Fibroblast of lung (primary cell): ENCODE measurements at regions not wholly inside any gene's neighbourhood (a gene's known extent, or its start where the extent isn't known, plus 50 kb on each side); places are given as distances from the start of the nearest gene placed in this dataset.

ENCODE experiments used
- CTCF ChIP-seq, 2 donors: IDR thresholded peaks in 1 of 2; conservative IDR thresholded peaks in 1 of 2; 1 replicate in 1 of 2; 2 replicates in 1 of 2; pipeline ENCODE4 v1.5.1; 2011 to 2012; ENCODE audit warnings: low read length in 2 of 2, control low read depth in 1 of 2, inconsistent platforms in 1 of 2, low read depth in 1 of 2, mild to moderate bottlenecking in 1 of 2
- EZH2 ChIP-seq: IDR thresholded peaks from 2 replicates; pipeline ENCODE4 v1.5.1; 2012; ENCODE audit warnings: low read length, control low read depth, mild to moderate bottlenecking; ENCODE audit errors: missing control alignments

GRCh38 chr2:122706757-122707223, 951.3 kb downstream of the TSN start:
- TF ChIP-seq CTCF (conservative IDR thresholded peaks at IDR 0.05 in 1 of 2, IDR thresholded peaks at IDR 0.05 in 1 of 2; ENCODE audit: low read depth in 1 of 2, low read length in 2 of 2), result no peak
- TF ChIP-seq EZH2, result no peak
